Caco-2 (cell line): ENCODE measurements at regions not wholly inside any gene's neighbourhood (a gene's known extent, or its start where the extent isn't known, plus 50 kb on each side); places are given as distances from the start of the nearest gene placed in this dataset.
"Not testable (repeated sequence)": the region's sequence is repeated elsewhere in the genome, so short reads cannot be mapped to it uniquely, and the experiment has no call there.

Experiments used
- BruUV-seq: library from RNA; stranded (reverse); fragments of 400-500 nt; replicated peaks from 2 replicates; lab custom pipeline; 2021; lab: Mats Ljungman, UMichigan
- CTCF ChIA-PET: fragments of 300-600 bp; sonication (Branson Sonifier 250); formaldehyde crosslinking; loops from one replicate; lab custom pipeline; 2022; ENCODE audit warnings: antibody characterized with exemption; lab: Charles Lee
- POLR2A ChIA-PET: fragments of 300-600 bp; sonication (Branson Sonifier 250); formaldehyde crosslinking; loops from one replicate; lab custom pipeline; 2022; ENCODE audit warnings: antibody characterized with exemption; lab: Charles Lee
- DNase-seq, 2 experiments: peaks; one replicate each; pipeline versions ENCODE4 v3.0.0 to v3.0.0-alpha.2; 2020 to 2022
- H3K27me3 ChIP-seq: replicated peaks from 2 replicates; pipeline ENCODE4 v1.6.0; 2011; ENCODE audit warnings: low read length; ENCODE audit not compliant: control insufficient read depth, insufficient read depth
- H3K36me3 ChIP-seq: 2 replicates; pipeline ENCODE4 v1.5.1; 2011; ENCODE audit warnings: low read length; ENCODE audit not compliant: control insufficient read depth, insufficient read depth
- H3K4me1 ChIP-seq: fragments of 250-450 bp; sonication (Bioruptor Pico); 2 replicates; pipeline ENCODE4 v1.5.1; 2020; ENCODE audit warnings: mild to moderate bottlenecking
- H3K4me3 ChIP-seq: 2 replicates; pipeline ENCODE4 v1.5.1; 2011; ENCODE audit warnings: low read depth, mild to moderate bottlenecking, control low read depth, low read length
- H3K9me3 ChIP-seq: fragments of 250-450 bp; sonication (Bioruptor Pico); 2 replicates; pipeline ENCODE4 v1.5.1; 2020; ENCODE audit warnings: mild to moderate bottlenecking, moderate library complexity
- H3K27ac Mint-ChIP-seq: one replicate; pipeline ENCODE4 v1.8.0; 2022; ENCODE audit warnings: mixed read lengths; ENCODE audit not compliant: unreplicated experiment
- H3K27me3 Mint-ChIP-seq: one replicate; pipeline ENCODE4 v1.8.0; 2022; ENCODE audit warnings: mixed read lengths; ENCODE audit not compliant: insufficient read depth, unreplicated experiment
- H3K36me3 Mint-ChIP-seq: one replicate; pipeline ENCODE4 v1.8.0; 2022; ENCODE audit warnings: mild to moderate bottlenecking, mixed read lengths; ENCODE audit not compliant: insufficient read depth, unreplicated experiment
- H3K4me1 Mint-ChIP-seq: one replicate; pipeline ENCODE4 v1.8.0; 2022; ENCODE audit warnings: low read depth, mixed read lengths; ENCODE audit not compliant: unreplicated experiment
- H3K4me3 Mint-ChIP-seq: one replicate; pipeline ENCODE4 v1.8.0; 2022; ENCODE audit warnings: mild to moderate bottlenecking, moderate library complexity, mixed read lengths; ENCODE audit not compliant: unreplicated experiment
- H3K9me3 Mint-ChIP-seq: one replicate; pipeline ENCODE4 v1.8.0; 2022; ENCODE audit warnings: mixed read lengths; ENCODE audit not compliant: unreplicated experiment
- intact Hi-C: fragments of 100-400 bp; cut with micrococcal nuclease; formaldehyde crosslinking; loops from one replicate; pipeline ENCODE4 v1.10.0; 2022; ENCODE audit not compliant: unreplicated experiment

- POLR2A ChIA-PET, H3K27ac Mint-ChIP-seq, intact Hi-C loops, H3K4me1 ChIP-seq, H3K4me1 Mint-ChIP-seq, BruUV-seq, CTCF ChIA-PET, H3K9me3 Mint-ChIP-seq, H3K36me3 ChIP-seq, H3K27me3 Mint-ChIP-seq, H3K27me3 ChIP-seq, H3K4me3 ChIP-seq, H3K36me3 Mint-ChIP-seq, H3K4me3 Mint-ChIP-seq, H3K9me3 ChIP-seq: not testable (repeated sequence)
- DNase-seq, result peak in 1 of 2 experiments; percentile 10
Measured at GRCh38 chr16:90166679-90167556, 89.8 kb upstream of the PRDM7 start.

- H3K4me1 ChIP-seq, BruUV-seq, intact Hi-C loops, H3K9me3 Mint-ChIP-seq, H3K27me3 ChIP-seq, H3K36me3 ChIP-seq, H3K36me3 Mint-ChIP-seq, H3K9me3 ChIP-seq, CTCF ChIA-PET, H3K27me3 Mint-ChIP-seq, H3K4me3 ChIP-seq, POLR2A ChIA-PET, H3K4me3 Mint-ChIP-seq, H3K27ac Mint-ChIP-seq, H3K4me1 Mint-ChIP-seq: not testable (repeated sequence)
- peak in 1 of 2 experiments; percentile 14 for DNase-seq
Measured at GRCh38 chr16:90151027-90151426, 73.9 kb upstream of the PRDM7 start.
